PC-9 (cell line): ENCODE measurements at regions not wholly inside any gene's neighbourhood (a gene's known extent, or its start where the extent isn't known, plus 50 kb on each side); places are given as distances from the start of the nearest gene placed in this dataset.

Experiments used
- CTCF ChIP-seq: fragments of 200-600 bp; sonication (generic); conservative IDR thresholded peaks from 2 replicates; pipeline ENCODE4 v1.6.1; 2017; ENCODE audit warnings: mixed run types, antibody characterized with exemption, mild to moderate bottlenecking, moderate library complexity
- EZH2 ChIP-seq: fragments of 200-600 bp; sonication (generic); IDR thresholded peaks from 2 replicates; pipeline ENCODE4 v1.8.0; 2017; ENCODE audit warnings: antibody characterized with exemption, low read depth

GRCh38 chr12:58727521-58727920 lies 192.8 kb downstream of the LRIG3 start:
- no peak for TF ChIP-seq CTCF
- no peak for TF ChIP-seq EZH2
